Astrocyte (in vitro differentiated cells and primary cell): ENCODE measurements at regions not wholly inside any gene's neighbourhood (a gene's known extent, or its start where the extent isn't known, plus 50 kb on each side); places are given as distances from the start of the nearest gene placed in this dataset.

Source experiments
- DNase-seq: peaks from one replicate; pipeline ENCODE4 v3.0.0-alpha.2; 2010; ENCODE audit warnings: low read depth
- FAIRE-seq: peaks from 2 replicates; lab custom pipeline; 2011; peaks lifted over from hg19 to GRCh38; lab: Jason Lieb, UNC
- H2AFZ ChIP-seq: 2 replicates; pipeline ENCODE4 v1.6.0; 2012; ENCODE audit warnings: low read depth, low read length, inconsistent platforms
- H3K27ac ChIP-seq: 2 replicates; pipeline ENCODE4 v1.5.1; 2011; ENCODE audit warnings: low read depth, low read length, inconsistent platforms
- H3K27me3 ChIP-seq: 2 replicates; pipeline ENCODE4 v1.6.0; 2011; ENCODE audit warnings: low read length, inconsistent platforms; ENCODE audit not compliant: insufficient read depth
- H3K36me3 ChIP-seq: 2 replicates; pipeline ENCODE4 v1.5.1; 2011; ENCODE audit warnings: low read length, inconsistent platforms; ENCODE audit not compliant: insufficient read depth
- H3K4me1 ChIP-seq: 2 replicates; pipeline ENCODE4 v1.5.1; 2011; ENCODE audit warnings: low read length, inconsistent platforms; ENCODE audit not compliant: insufficient read depth
- H3K4me2 ChIP-seq: 2 replicates; pipeline ENCODE4 v1.6.0; 2012; ENCODE audit warnings: low read length, inconsistent platforms
- H3K4me3 ChIP-seq: 2 replicates; pipeline ENCODE4 v1.5.1; 2011; ENCODE audit warnings: low read depth, mild to moderate bottlenecking, low read length, inconsistent platforms; ENCODE audit not compliant: insufficient read depth
- H3K79me2 ChIP-seq: 2 replicates; pipeline ENCODE4 v1.6.0; 2012; ENCODE audit warnings: mild to moderate bottlenecking, low read length, inconsistent platforms; ENCODE audit not compliant: insufficient read depth
- H3K9ac ChIP-seq: 2 replicates; pipeline ENCODE4 v1.6.0; 2012; ENCODE audit warnings: mild to moderate bottlenecking, low read length, inconsistent platforms
- H3K9me3 ChIP-seq: 2 replicates; pipeline ENCODE4 v1.5.1; 2012; ENCODE audit warnings: low read depth, mild to moderate bottlenecking, low read length, inconsistent platforms; ENCODE audit not compliant: insufficient read depth
- H4K20me1 ChIP-seq: 2 replicates; pipeline ENCODE4 v1.6.0; 2012; ENCODE audit warnings: low read length, inconsistent platforms; ENCODE audit not compliant: insufficient read depth
- H3K27ac Mint-ChIP-seq: one replicate; pipeline ENCODE4 v1.8.0; 2021; ENCODE audit warnings: mild to moderate bottlenecking, mixed read lengths; ENCODE audit not compliant: unreplicated experiment
- H3K27me3 Mint-ChIP-seq: one replicate; pipeline ENCODE4 v1.8.0; 2021; ENCODE audit warnings: low read depth, mixed read lengths; ENCODE audit not compliant: unreplicated experiment
- H3K36me3 Mint-ChIP-seq: one replicate; pipeline ENCODE4 v1.8.0; 2021; ENCODE audit warnings: low read depth, mixed read lengths; ENCODE audit not compliant: unreplicated experiment
- H3K4me1 Mint-ChIP-seq: one replicate; pipeline ENCODE4 v1.8.0; 2021; ENCODE audit warnings: low read depth, mixed read lengths; ENCODE audit not compliant: unreplicated experiment
- H3K4me3 Mint-ChIP-seq: one replicate; pipeline ENCODE4 v1.8.0; 2021; ENCODE audit warnings: mild to moderate bottlenecking, moderate library complexity, mixed read lengths; ENCODE audit not compliant: unreplicated experiment
- H3K9me3 Mint-ChIP-seq: one replicate; pipeline ENCODE4 v1.8.0; 2021; ENCODE audit warnings: mild to moderate bottlenecking, mixed read lengths; ENCODE audit not compliant: unreplicated experiment
- CTCF ChIP-seq: IDR thresholded peaks from 2 replicates; pipeline ENCODE4 v1.5.1; 2011; ENCODE audit warnings: low read depth, mild to moderate bottlenecking, inconsistent platforms, low read length, moderate library complexity; ENCODE audit not compliant: insufficient read depth
- EZH2 ChIP-seq: IDR thresholded peaks from 2 replicates; pipeline ENCODE4 v1.6.1; 2012; ENCODE audit warnings: mild to moderate bottlenecking, low read length, inconsistent platforms; ENCODE audit not compliant: insufficient read depth

GRCh38 chr16:6484081-6484480 is 848.6 kb upstream of the RBFOX1 start:
- H3K27me3 ChIP-seq: peaks cover 5% of the 10 kb centered on the region
- FAIRE-seq (no peak), DNase-seq (no peak)
- Mint-ChIP-seq H3K27ac (no peak overlapping the region), H3K9me3 (no peaks in the 10 kb centered on the region), H3K27me3 (peaks cover 14% of the 10 kb centered on the region), H3K4me1 (peaks cover 11% of the 10 kb centered on the region), H3K36me3 (no peaks in the 10 kb centered on the region), H3K4me3 (no peak overlapping the region)
- H4K20me1 ChIP-seq: no peaks in the 10 kb centered on the region
- no peaks in the 10 kb centered on the region for H3K36me3 ChIP-seq
- no peak overlapping the region for H3K4me3 ChIP-seq
- H3K4me1 ChIP-seq: no peaks in the 10 kb centered on the region
- H3K27ac ChIP-seq: no peak overlapping the region
- no peak overlapping the region for H3K9ac ChIP-seq
- H3K9me3 ChIP-seq: no peaks in the 10 kb centered on the region
- no peaks in the 10 kb centered on the region for H3K79me2 ChIP-seq
- H3K4me2 ChIP-seq: no peak overlapping the region
- H2AFZ ChIP-seq: no peak overlapping the region
- TF ChIP-seq EZH2: no peak
- no peak for TF ChIP-seq CTCF

GRCh38 chr16:6483469-6484033 is 849.1 kb upstream of the RBFOX1 start:
- Histone ChIP-seq H3K27me3 (peaks cover 5% of the 10 kb centered on the region), H3K36me3 (no peaks in the 10 kb centered on the region), H3K4me1 (no peaks in the 10 kb centered on the region), H3K9ac (no peak overlapping the region), H2AFZ (no peak overlapping the region), H3K9me3 (no peaks in the 10 kb centered on the region), H3K4me2 (no peak overlapping the region), H4K20me1 (no peaks in the 10 kb centered on the region), H3K79me2 (no peaks in the 10 kb centered on the region), H3K27ac (no peak overlapping the region), H3K4me3 (no peak overlapping the region)
- no peak for DNase-seq
- H3K27ac Mint-ChIP-seq: no peak overlapping the region
- H3K4me1 Mint-ChIP-seq: peaks cover 11% of the 10 kb centered on the region
- no peaks in the 10 kb centered on the region for H3K36me3 Mint-ChIP-seq
- H3K27me3 Mint-ChIP-seq: peaks cover 14% of the 10 kb centered on the region
- no peak for FAIRE-seq
- TF ChIP-seq CTCF (no peak), EZH2 (no peak)
- peak overlapping the region; percentile 57 for H3K4me3 Mint-ChIP-seq
- no peaks in the 10 kb centered on the region for H3K9me3 Mint-ChIP-seq

- H3K36me3 ChIP-seq: no peaks in the 10 kb centered on the region
- H3K27ac ChIP-seq: no peak overlapping the region
- no peak overlapping the region for H2AFZ ChIP-seq
- peaks cover under 1% of the 10 kb centered on the region for H3K9me3 Mint-ChIP-seq
- H3K4me1 Mint-ChIP-seq: peaks cover 11% of the 10 kb centered on the region
- no peak for TF ChIP-seq EZH2
- TF ChIP-seq CTCF: no peak
- no peaks in the 10 kb centered on the region for H3K79me2 ChIP-seq
- H3K27me3 ChIP-seq: peaks cover 5% of the 10 kb centered on the region
- H3K36me3 Mint-ChIP-seq: no peaks in the 10 kb centered on the region
- no peak for DNase-seq
- no peak overlapping the region for H3K27ac Mint-ChIP-seq
- H3K27me3 Mint-ChIP-seq: peaks cover 16% of the 10 kb centered on the region
- no peak overlapping the region for H3K9ac ChIP-seq
- H3K4me3 ChIP-seq: no peak overlapping the region
- H3K9me3 ChIP-seq: no peaks in the 10 kb centered on the region
- no peaks in the 10 kb centered on the region for H4K20me1 ChIP-seq
- no peaks in the 10 kb centered on the region for H3K4me1 ChIP-seq
- no peak overlapping the region for H3K4me3 Mint-ChIP-seq
- H3K4me2 ChIP-seq: no peak overlapping the region
- no peak for FAIRE-seq
These were observed 849.8 kb upstream of the RBFOX1 start for GRCh38 chr16:6482696-6483468.
